ENCODE measurements at regions not wholly inside any gene's neighbourhood (a gene's known extent, or its start where the extent isn't known, plus 50 kb on each side); places are given as distances from the start of the nearest gene placed in this dataset.

DNA sequence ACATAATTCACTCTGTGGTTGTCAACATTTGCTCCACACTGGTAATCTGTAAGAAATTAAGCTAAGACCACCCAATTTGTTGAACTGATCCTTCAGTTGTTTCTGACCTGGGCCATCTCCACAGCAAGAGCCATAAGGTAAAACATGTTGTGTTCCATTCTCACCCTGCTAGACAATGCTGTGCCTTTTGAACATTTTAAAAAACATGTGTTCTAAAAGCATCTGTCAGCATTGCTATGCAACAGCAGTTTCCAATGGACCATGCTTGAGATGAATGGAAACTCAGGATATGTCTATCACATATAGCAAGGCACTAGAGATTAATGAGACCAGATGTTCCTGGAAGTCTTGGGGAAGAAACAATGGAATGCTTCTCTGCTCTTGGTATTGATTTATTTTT is 455.1 kb upstream of the RGMB start:
- no peak overlapping the region for H2BK5ac ChIP-seq (ENCODE audit: low read depth, low read length)
- H3K9me3 ChIP-seq (ENCODE audit: insufficient read depth in 2 of 2, low read depth in 1 of 2, low read length in 1 of 2) = no peaks in the 10 kb centered on the region
- H3K23me2 ChIP-seq (ENCODE audit: low read depth, low read length) = no peaks in the 10 kb centered on the region
- H2BK15ac ChIP-seq (ENCODE audit: low read length) = no peak overlapping the region
- H3K4me1 ChIP-seq (replicated peaks in 1 of 4; ENCODE audit: control insufficient read depth in 3 of 4, insufficient read depth in 4 of 4, low read length in 3 of 4) = peaks cover 0 to 5% (median 2%) of the 10 kb centered on the region in 4 experiments; a peak in 3 of 7 replicates
- H3K4me3 ChIP-seq (ENCODE audit: extremely low read depth in 1 of 4, insufficient read depth in 2 of 4, low read depth in 3 of 4, low read length in 4 of 4) = no peak overlapping the region
- no peak overlapping the region for H2BK120ac ChIP-seq (replicated peaks; ENCODE audit: low read depth, low read length)
- H2AFZ ChIP-seq (ENCODE audit: low read length) = no peak overlapping the region
- H4K20me1 ChIP-seq (replicated peaks in 1 of 2; ENCODE audit: control insufficient read depth in 1 of 2, insufficient read depth in 2 of 2, low read length in 2 of 2) = no peaks in the 10 kb centered on the region
- H3K4ac ChIP-seq (replicated peaks; ENCODE audit: insufficient read length, low read depth, low read length) = no peak overlapping the region
- no peaks in the 10 kb centered on the region for H3K27me3 ChIP-seq (replicated peaks in 1 of 4; ENCODE audit: control insufficient read depth in 3 of 4, extremely low read depth in 1 of 4, insufficient read depth in 3 of 4, low read length in 3 of 4)
- no peak overlapping the region for H2BK12ac ChIP-seq (ENCODE audit: low read depth, low read length)
- no peaks in the 10 kb centered on the region for H3K79me2 ChIP-seq (ENCODE audit: control insufficient read depth in 1 of 2, insufficient read depth in 2 of 2, low read length in 2 of 2)
- H3K14ac ChIP-seq (ENCODE audit: insufficient read length) = no peak overlapping the region
- no peak overlapping the region for H4K8ac ChIP-seq (ENCODE audit: extremely low read depth, insufficient read depth, low read length)
- no peak overlapping the region for H4K5ac ChIP-seq (ENCODE audit: insufficient read length, low read depth, low read length)
- no peak overlapping the region for H3K18ac ChIP-seq (ENCODE audit: extremely low read depth, low read length)
- no peak overlapping the region for H4K91ac ChIP-seq (replicated peaks; ENCODE audit: insufficient read length, low read length)
- FAIRE-seq = no peak
- no peak for TF ChIP-seq SIN3A (conservative IDR thresholded peaks at IDR 0.05 in 1 of 2, IDR thresholded peaks at IDR 0.05 in 1 of 2; ENCODE audit: low read depth in 1 of 2, low read length in 2 of 2)
- no peak for TF ChIP-seq EP300 (IDR thresholded peaks at IDR 0.05; ENCODE audit: borderline replicate concordance in 1 of 2, low read depth in 2 of 2, low read length in 2 of 2)
- no peak for TF ChIP-seq ZNF274 (IDR thresholded peaks at IDR 0.05; ENCODE audit: borderline replicate concordance, extremely low read depth, low read length)
- no peak for TF ChIP-seq CBX5 (IDR thresholded peaks at IDR 0.05; ENCODE audit: low read depth, low read length)
- TF ChIP-seq RAD21 (IDR thresholded peaks at IDR 0.05 in 1 of 2, conservative IDR thresholded peaks at IDR 0.05 in 1 of 2; ENCODE audit: low read depth in 2 of 2, low read length in 2 of 2) = no peak
- TF ChIP-seq PHF8 (conservative IDR thresholded peaks at IDR 0.05; ENCODE audit: low read depth, low read length) = no peak
- no peak for TF ChIP-seq EZH2 (IDR thresholded peaks at IDR 0.05; ENCODE audit: low read depth, low read length, severe bottlenecking)
- no peak for TF ChIP-seq CEBPB (IDR thresholded peaks at IDR 0.05; ENCODE audit: low read depth, low read length)
- TF ChIP-seq POLR2A (IDR thresholded peaks at IDR 0.05; ENCODE audit: control extremely low read depth in 1 of 2, low read depth in 2 of 2, low read length in 2 of 2) = no peak
- no peak for TF ChIP-seq EGR1 (IDR thresholded peaks at IDR 0.05; ENCODE audit: borderline replicate concordance, low read depth, low read length)
- no peak overlapping the region for H3K23ac ChIP-seq (ENCODE audit: insufficient read length)
- H3K56ac ChIP-seq (replicated peaks; ENCODE audit: insufficient read length, low read depth, low read length) = no peak overlapping the region
- no peak overlapping the region for H2BK20ac ChIP-seq (ENCODE audit: low read length)
- ChIA-PET POLR2A (ENCODE audit: partially characterized antibody) (no interaction called here), CTCF (ENCODE audit: partially characterized antibody) (interaction anchor here (0.6 kb wide), 1 partner anchor 433 kb away, joined by 3 read pairs; no protein-coding TSS in a partner anchor)
- DNase-seq (ENCODE audit: low read depth in 1 of 2, low spot score in 2 of 2) = no peak
- no peaks in the 10 kb centered on the region for H3K36me3 ChIP-seq (ENCODE audit: control insufficient read depth in 2 of 4, insufficient read depth in 4 of 4, low read length in 3 of 4)
- H3K79me1 ChIP-seq (ENCODE audit: low read depth, low read length) = no peaks in the 10 kb centered on the region
- no peak overlapping the region for H3K4me2 ChIP-seq (ENCODE audit: insufficient read depth in 1 of 2, low read depth in 2 of 2, low read length in 2 of 2)
- H2AK5ac ChIP-seq (ENCODE audit: low read depth, low read length) = no peak overlapping the region
- no peak overlapping the region for H3K27ac ChIP-seq (ENCODE audit: low read depth, low read length)
- no peak overlapping the region for H3K9ac ChIP-seq (replicated peaks in 1 of 4; ENCODE audit: extremely low read depth in 1 of 4, low read depth in 3 of 4, low read length in 3 of 4)

All from H1 (cell line).